GM12892 (cell line): ENCODE measurements at regions not wholly inside any gene's neighbourhood (a gene's known extent, or its start where the extent isn't known, plus 50 kb on each side); places are given as distances from the start of the nearest gene placed in this dataset.

ENCODE experiments used
- DNase-seq: peaks from one replicate; pipeline ENCODE4 v3.0.0; 2011; ENCODE audit not compliant: insufficient read length
- FAIRE-seq: peaks from 2 replicates; lab custom pipeline; 2011; peaks lifted over from hg19 to GRCh38; lab: Jason Lieb, UNC
- POLR2A ChIP-seq: IDR thresholded peaks from 2 replicates; pipeline ENCODE4 v1.6.1; 2011; ENCODE audit warnings: low read depth, low read length, control low read depth
- POLR2AphosphoS5 ChIP-seq: IDR thresholded peaks from 2 replicates; pipeline ENCODE4 v1.6.1; 2011; ENCODE audit warnings: low read depth, low read length, control low read depth
- TAF1 ChIP-seq: IDR thresholded peaks from 2 replicates; pipeline ENCODE4 v1.6.1; 2011; ENCODE audit warnings: low read depth, mild to moderate bottlenecking, control low read depth, low read length, borderline replicate concordance

DNA sequence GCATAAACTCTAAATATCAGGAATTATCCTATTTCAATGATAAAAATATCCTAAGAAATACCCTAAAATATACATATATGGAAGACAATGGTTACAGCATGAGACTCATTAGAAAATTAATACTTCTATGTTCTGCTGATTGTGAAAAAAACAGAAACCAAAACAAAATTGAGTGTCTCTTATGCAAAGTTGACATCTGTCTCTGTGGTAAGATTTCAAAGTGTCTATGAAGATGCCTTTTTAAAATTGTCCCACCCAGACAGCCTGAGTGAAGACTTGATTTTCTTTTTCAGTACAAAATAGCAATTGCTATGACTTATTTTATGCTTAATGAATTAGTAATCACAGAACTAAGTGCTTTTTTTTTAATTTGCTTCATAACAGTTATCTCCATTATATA, 1368.4 kb upstream of the LRRTM1 start:
- no peak for FAIRE-seq
- no peak for DNase-seq
- TF ChIP-seq POLR2AphosphoS5 (no peak), POLR2A (no peak), TAF1 (no peak)

DNA sequence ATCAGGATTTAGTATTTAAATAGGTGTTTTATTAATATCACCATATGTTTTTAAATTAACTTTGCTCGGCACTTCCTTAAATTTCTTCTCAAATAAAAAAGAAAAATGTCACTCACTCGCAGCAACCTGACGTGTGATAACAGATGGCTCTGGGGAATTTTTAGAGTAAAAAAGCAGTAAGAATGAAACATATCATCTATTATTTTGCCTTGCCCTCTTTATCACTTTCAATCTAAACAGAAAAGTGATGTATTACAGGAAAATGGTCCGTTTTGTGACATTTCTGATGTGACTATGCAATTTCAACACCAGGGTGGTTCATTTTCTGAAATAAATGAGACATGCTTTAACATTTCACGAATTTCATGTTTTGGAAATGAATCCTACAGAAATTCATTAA, 1368.0 kb upstream of the LRRTM1 start:
- DNase-seq (no peak), FAIRE-seq (no peak)
- TF ChIP-seq POLR2AphosphoS5 (no peak), TAF1 (no peak), POLR2A (no peak)

DNA sequence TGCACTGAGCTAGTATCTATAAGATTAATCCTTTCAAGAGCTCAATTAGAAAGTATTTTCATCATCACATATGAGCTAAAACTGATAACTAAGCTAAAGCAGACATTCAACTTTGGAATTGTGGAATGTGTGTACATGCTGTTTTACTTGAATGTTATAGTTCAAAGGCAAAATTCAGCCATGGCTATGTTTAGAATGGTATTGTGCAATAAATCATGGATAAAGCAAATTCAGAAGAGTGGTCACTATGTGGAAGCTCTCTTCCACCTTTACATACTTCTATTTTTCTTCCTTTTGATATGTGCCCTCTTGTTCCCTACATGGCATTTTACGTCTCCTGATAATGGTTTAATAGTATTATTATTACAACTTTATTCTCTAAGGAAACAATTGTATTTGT, 1366.3 kb upstream of the LRRTM1 start:
- no peak for FAIRE-seq
- DNase-seq: no peak
- TF ChIP-seq POLR2A: no peak
- TF ChIP-seq TAF1: no peak
- no peak for TF ChIP-seq POLR2AphosphoS5

DNA sequence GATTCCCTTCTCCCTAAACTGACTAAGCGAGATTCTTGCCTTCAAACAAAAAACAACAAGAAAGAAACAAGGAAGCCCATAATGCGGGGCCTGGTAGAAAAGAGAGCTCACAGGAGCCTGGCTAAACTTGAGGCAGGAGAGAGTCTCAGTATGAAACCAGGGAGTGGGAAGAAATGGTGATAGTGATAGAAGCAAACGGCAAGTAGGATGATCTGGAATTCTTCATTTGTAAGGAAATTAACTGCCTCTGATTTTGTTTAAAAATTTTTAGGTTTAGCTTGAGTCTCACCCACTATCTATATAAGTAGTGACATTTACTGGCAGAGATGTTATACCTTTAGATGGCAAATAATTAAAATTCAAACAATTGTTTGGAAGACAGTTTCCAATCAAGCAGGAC, 1356.5 kb upstream of the LRRTM1 start:
- no peak for TF ChIP-seq TAF1
- no peak for TF ChIP-seq POLR2A
- no peak for TF ChIP-seq POLR2AphosphoS5
- DNase-seq (no peak), FAIRE-seq (no peak)

DNA sequence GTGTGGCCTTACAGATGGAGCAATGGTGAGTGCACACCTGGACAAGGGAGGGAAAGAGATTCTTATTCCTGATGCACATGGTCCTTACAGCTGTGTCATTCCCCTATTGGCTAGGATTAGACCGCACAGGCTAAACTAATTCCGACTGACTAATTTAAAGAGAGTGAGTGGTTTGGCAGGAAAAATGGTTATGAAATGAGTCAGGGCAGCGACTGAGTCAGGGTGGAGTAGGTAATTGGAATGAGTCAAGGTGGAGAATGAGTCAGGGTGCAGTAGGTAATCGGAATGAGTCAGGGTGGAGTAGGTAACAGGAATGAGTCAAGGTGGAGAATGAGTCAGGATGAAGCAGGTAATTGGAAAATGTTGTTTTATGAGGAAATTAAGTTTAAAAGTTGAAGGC, 1353.7 kb upstream of the LRRTM1 start:
- FAIRE-seq (no peak), DNase-seq (no peak)
- TF ChIP-seq TAF1 (no peak), POLR2A (no peak), POLR2AphosphoS5 (no peak)

DNA sequence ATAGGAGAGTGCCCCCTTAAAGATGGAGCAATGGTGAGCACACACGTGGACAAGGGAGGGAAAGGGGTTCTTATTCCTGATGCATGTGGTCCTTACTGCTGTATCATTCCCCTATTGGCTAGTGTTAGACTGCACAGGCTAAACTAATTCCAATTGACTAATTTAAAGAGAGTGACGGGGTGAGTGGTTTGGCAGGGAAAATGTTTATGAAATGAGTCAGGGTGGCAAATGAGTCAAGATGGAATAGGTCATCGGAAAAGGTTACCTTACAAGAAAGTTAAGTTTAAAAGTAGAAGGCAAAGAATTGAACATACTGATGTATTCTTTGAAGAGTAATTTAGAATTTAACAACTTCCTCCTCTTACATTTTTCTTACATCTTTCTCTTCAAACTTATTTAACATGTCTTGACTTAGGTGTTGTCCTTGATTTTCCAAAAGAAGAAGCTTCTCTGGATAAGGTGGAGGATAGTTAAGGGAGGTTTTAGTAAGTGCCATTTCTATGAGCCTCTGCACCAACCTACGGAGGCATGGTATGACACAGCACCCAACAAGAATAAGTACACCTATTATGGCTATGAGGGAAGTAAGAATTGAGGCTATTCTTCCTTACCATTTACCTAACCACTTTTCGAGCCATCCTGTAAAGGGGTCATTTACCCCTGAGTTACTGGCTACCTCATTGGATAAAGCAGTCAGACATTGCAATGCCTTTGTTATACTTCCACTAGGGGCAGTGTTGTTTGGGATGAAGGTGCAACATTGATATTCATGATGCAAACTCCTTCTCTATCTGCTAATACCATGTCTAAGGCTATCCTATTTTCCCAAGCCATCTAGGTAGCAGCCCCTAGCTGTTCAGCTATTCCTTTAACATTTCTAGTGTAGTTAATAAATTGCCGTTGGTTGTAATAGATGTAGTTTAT, 1345.8 kb upstream of the LRRTM1 start:
- DNase-seq: no peak
- no peak for FAIRE-seq
- TF ChIP-seq POLR2AphosphoS5: no peak

DNA sequence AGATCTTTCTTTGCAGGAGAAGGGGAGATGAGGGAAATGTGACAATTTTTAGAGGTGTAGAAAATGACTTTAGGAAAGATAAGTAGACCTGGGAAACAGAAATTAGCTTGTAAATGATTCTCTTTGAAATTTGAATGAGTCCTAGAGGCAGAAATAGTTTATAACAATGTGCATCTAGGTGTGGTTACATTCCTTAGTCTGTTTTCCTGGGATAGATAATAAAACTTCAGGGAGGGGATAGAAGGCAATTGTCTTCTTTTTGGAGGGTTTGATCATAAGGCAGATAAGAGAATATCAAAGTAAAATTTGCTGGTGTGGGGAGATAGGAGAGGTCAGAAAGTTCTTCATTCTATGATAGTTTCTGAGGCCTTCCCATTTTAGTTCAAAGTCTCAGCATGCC, 1344.3 kb upstream of the LRRTM1 start:
- TF ChIP-seq TAF1 (no peak), POLR2AphosphoS5 (no peak), POLR2A (no peak)
- no peak for FAIRE-seq
- no peak for DNase-seq

DNA sequence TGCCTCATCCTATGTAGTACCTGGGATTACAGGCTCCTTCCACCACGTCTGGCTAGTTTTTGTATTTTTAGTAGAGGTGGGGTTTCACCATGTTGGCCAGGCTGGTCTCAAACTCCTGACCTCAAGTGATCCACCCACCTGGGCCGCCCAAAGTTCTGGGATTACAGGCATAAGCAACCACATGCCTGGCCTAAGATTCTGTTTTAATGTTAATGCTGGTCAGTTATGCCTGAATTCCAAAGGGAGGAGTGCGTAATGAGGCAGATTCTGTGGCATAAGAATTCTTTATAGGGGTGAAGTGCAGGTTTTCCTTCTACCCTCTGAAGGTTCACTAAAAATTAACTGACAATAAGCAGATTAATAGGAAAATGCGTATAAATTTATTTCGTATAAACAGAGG, 1343.8 kb upstream of the LRRTM1 start:
- TF ChIP-seq TAF1: no peak
- TF ChIP-seq POLR2AphosphoS5: no peak
- FAIRE-seq (no peak), DNase-seq (no peak)

DNA sequence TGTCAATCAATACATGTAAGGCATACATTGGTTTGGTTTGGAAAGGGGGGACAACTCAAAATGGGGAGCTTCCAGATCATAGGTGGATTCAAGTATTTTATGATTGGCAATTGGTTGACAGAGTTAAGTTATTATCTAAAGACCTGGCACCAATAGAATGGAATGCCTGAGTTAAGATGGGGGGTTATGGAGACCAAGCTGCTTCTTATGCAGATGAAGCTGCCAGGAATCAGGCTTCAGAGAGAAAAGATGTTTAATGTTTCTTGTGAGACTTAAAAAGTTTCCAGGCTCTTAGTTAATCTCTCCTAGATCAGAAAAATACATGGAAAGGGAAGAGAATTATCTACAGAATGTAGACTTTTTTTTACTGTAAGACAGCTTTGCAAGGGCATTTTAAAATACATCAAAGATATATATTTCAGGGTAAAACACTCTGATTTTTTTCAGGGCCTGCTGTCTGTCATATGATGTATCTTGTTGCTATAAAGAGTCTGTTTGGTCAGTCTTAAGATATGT, 1343.2 kb upstream of the LRRTM1 start:
- DNase-seq (no peak), FAIRE-seq (no peak)
- TF ChIP-seq TAF1 (no peak), POLR2A (no peak), POLR2AphosphoS5 (no peak)

DNA sequence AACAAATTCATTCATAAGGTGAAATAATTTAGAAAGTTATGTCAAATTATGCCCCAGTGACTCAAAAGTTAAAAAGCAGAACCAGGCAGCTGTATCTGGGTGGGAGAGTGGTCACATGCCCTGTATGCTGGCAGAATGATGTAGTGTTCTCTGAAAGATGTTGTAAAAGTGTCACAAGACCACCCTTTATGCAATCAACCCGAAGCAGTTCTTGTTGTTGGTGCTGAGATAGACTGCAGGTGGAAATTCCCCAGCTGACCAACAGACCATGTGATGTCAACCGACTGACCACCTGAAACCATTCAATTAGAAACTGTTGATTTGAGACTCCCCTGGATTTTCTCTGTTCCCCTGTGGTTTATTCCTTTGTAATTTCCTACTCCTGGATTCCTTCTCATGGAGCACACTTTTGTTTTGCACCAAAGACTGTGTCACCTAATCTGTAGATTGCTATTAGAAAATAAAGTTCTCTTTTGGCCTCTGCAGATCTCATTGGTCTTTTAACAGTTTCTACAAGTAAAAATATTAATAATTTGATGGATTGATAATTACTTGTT, 1341.3 kb upstream of the LRRTM1 start:
- FAIRE-seq (no peak), DNase-seq (no peak)
- TF ChIP-seq TAF1 (no peak), POLR2AphosphoS5 (no peak), POLR2A (no peak)

DNA sequence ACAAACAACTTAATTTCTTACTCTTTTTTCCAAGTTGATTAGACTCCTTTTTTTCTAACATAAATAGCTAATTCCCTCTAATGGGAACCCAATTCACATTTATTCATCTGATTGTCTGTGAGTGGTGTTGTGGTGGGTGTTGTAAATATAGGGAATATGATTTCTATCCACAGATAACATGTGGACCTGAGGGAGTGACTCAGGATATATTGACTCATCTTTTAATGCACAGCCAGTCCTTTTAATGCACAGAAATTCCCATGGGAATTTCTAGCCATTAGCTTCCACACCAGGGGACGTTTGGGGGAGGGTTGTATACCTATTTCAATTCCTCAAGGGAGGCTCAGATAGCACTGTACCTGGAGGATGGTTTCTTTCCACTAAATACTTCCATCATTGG, 1339.6 kb upstream of the LRRTM1 start:
- DNase-seq: no peak
- no peak for FAIRE-seq
- TF ChIP-seq POLR2A: no peak
- TF ChIP-seq TAF1: no peak
- TF ChIP-seq POLR2AphosphoS5: no peak

DNA sequence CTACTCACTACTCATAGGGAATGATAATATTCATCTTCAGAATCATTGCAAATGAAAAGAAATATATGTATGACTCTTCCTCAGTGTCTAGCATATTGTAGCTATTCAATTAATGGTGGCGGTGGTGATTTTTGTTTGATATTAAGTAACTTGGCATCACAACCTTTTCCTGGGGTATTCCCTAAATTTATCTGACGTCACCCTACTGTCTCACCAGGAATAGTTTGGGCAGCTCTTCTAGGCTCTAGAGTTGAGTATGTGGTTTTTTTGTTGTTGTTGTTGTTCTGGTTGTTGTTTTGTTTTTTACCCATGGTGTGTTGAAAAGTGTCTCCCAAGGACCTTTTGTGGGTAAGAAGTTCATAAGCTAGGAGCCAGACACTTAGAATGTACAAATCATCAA, 1320.3 kb upstream of the LRRTM1 start:
- TF ChIP-seq POLR2A (no peak), POLR2AphosphoS5 (no peak), TAF1 (no peak)
- FAIRE-seq (no peak), DNase-seq (no peak)
